SW480 (cell line): ENCODE measurements at regions not wholly inside any gene's neighbourhood (a gene's known extent, or its start where the extent isn't known, plus 50 kb on each side); places are given as distances from the start of the nearest gene placed in this dataset.

Experiments used
- DNase-seq: peaks from one replicate; pipeline ENCODE4 v3.0.0-alpha.2; 2016; ENCODE audit warnings: low spot score

DNA sequence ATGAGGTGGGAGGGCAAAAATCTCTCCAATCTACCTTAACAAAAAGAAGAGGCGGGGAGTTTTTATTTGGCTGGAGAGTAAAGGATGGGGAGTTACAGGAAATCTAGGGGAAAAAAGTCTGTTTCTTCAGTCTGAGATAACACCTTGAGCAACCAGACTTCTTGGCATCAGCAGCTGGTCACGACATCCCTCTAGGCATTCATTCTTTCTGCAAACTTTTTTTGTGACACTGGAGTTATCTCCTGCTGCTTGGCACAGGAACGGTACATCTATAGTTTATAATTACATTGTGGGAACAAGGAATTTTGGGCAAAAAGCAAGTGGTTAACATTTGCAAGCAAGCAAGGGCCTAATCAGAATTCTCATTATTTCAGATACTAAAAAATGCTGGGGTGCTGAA is 50.6 kb upstream of the IFNGR1 start:
- DNase-seq = no peak

DNA sequence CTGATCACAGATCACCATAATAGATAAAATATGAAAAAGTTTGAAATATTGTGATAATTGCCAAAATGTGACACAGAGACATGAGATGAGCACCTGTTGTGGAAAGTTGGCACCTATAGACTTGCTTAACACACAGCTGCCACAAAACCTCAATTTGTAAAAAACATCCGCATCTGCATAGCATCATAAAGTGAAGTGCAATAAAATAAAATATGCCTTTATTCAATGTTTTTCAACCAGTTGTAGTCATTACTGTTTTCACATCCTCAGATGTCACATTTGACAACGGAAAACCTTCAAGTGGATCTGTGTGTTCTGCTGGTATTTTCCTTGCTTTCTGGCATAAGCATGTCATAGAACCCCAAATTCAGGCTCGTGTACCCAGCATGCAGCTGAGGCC is 50.2 kb upstream of the IFNGR1 start:
- no peak for DNase-seq
